PFSK-1 (cell line): ENCODE measurements at regions not wholly inside any gene's neighbourhood (a gene's known extent, or its start where the extent isn't known, plus 50 kb on each side); places are given as distances from the start of the nearest gene placed in this dataset.

Experiments used
- FOXP2 ChIP-seq: optimal IDR thresholded peaks from 2 replicates; pipeline ENCODE3; 2011; ENCODE audit warnings: borderline replicate concordance, control low read depth, inconsistent platforms; ENCODE audit not compliant: insufficient read depth; ENCODE audit errors: extremely low read length, extremely low read depth
- POLR2AphosphoS5 ChIP-seq: IDR thresholded peaks from 2 replicates; pipeline ENCODE4 v1.6.1; 2012; ENCODE audit warnings: low read depth, mild to moderate bottlenecking, control low read depth, low read length, moderate library complexity
- REST ChIP-seq, 2 experiments: IDR thresholded peaks; 2 replicates each; pipeline versions ENCODE4 v1.6.1 to v1.8.0; 2011 to 2012; ENCODE audit warnings: low read depth in 2 of 2, low read length in 2 of 2, control low read depth in 1 of 2, inconsistent platforms in 1 of 2, mild to moderate bottlenecking in 1 of 2, moderate library complexity in 1 of 2; ENCODE audit not compliant: insufficient read depth in 1 of 2
- SIN3A ChIP-seq: IDR thresholded peaks from 2 replicates; pipeline ENCODE4 v1.6.1; 2012; ENCODE audit warnings: mild to moderate bottlenecking, low read length, moderate library complexity, borderline replicate concordance; ENCODE audit not compliant: insufficient read depth
- TAF1 ChIP-seq: IDR thresholded peaks from 2 replicates; pipeline ENCODE4 v1.6.1; 2012; ENCODE audit warnings: low read length, control low read depth, borderline replicate concordance; ENCODE audit not compliant: insufficient read depth

- TF ChIP-seq TAF1 (no peak), SIN3A (no peak), FOXP2 (no peak), REST (IDR thresholded peaks at IDR 0.05; ENCODE audit: insufficient read depth in 1 of 2, low read depth in 2 of 2, low read length in 2 of 2) (no peak), POLR2AphosphoS5 (no peak)
Measured at GRCh38 chr1:79887059-79887458, 880.5 kb upstream of the ADGRL4 start.

- TF ChIP-seq FOXP2 (no peak), POLR2AphosphoS5 (no peak), REST (IDR thresholded peaks at IDR 0.05; ENCODE audit: insufficient read depth in 1 of 2, low read depth in 2 of 2, low read length in 2 of 2) (no peak), SIN3A (no peak), TAF1 (no peak)
Measured at GRCh38 chr1:79885101-79885500, 878.6 kb upstream of the ADGRL4 start.

GRCh38 chr1:79877086-79877485, 870.6 kb upstream of the ADGRL4 start:
- TF ChIP-seq TAF1 (no peak), FOXP2 (no peak), REST (IDR thresholded peaks at IDR 0.05; ENCODE audit: insufficient read depth in 1 of 2, low read depth in 2 of 2, low read length in 2 of 2) (no peak)

- TF ChIP-seq REST (IDR thresholded peaks at IDR 0.05; ENCODE audit: insufficient read depth in 1 of 2, low read depth in 2 of 2, low read length in 2 of 2) (no peak), SIN3A (no peak), FOXP2 (no peak), TAF1 (no peak), POLR2AphosphoS5 (no peak)
Measured at GRCh38 chr1:79875187-79875586, 868.7 kb upstream of the ADGRL4 start.

GRCh38 chr1:79874289-79874688, 867.8 kb upstream of the ADGRL4 start:
- TF ChIP-seq REST (IDR thresholded peaks at IDR 0.05; ENCODE audit: insufficient read depth in 1 of 2, low read depth in 2 of 2, low read length in 2 of 2) = no peak
- no peak for TF ChIP-seq POLR2AphosphoS5
- no peak for TF ChIP-seq TAF1
- no peak for TF ChIP-seq FOXP2
- no peak for TF ChIP-seq SIN3A
